ENCODE measurements at regions not wholly inside any gene's neighbourhood (a gene's known extent, or its start where the extent isn't known, plus 50 kb on each side); places are given as distances from the start of the nearest gene placed in this dataset.

DNA sequence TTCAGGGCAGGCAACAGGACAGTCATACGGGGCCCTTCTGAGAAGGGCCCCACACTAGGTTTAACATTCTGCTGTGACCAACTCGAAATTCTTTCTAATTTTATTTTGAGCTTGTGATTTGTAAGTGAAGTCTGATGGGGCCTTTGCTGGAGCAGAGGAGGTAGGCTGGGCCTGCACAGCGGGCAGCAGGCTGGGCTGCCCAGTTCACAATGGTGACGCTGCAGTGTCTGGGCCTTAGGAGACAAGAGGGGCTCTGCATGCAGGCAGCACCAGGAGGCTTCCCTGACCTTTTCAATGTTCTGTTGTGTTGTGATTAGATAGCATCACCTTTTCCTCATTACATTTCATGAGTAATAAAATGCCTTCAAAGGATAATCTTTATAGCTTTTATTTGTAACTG, 175.1 kb downstream of the CXCL12 start:
- no peak for DNase-seq (ENCODE audit: low read depth, low spot score)

DNA sequence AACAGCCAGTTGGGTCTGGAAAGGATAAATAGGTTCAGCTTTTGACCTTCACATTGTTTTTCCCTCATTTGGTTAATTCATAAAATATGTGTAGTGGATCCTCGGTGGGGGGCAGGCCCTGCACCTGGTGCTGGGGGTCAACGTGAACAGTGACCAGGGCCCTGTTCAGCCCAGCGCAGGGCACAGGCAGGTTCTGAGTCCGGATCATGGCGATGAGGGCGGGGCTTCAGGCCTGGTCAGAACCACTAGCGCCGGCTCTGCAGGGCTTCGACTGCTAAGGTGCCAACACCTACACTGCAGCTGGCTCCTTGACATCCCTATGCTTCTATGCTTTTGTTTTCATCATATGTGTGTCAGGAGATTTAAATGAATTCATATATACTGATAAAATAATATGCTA, 177.7 kb downstream of the CXCL12 start:
- no peak overlapping the region for H3K4me3 ChIP-seq (ENCODE audit: low read length)
- DNase-seq (ENCODE audit: low read depth, low spot score) = no peak

More for the DNA sequence above, 175.1 kb downstream of the CXCL12 start:
- H3K4me3 ChIP-seq (ENCODE audit: low read length) = no peak overlapping the region

GRCh38 chr10:44206127-44206818, 178.6 kb downstream of the CXCL12 start:
- DNase-seq (ENCODE audit: low read depth, low spot score) = no peak
- H3K4me3 ChIP-seq (ENCODE audit: low read length) = no peak overlapping the region

GRCh38 chr10:44205067-44205466, 179.8 kb downstream of the CXCL12 start:
- DNase-seq (ENCODE audit: low read depth, low spot score) = no peak
- no peak overlapping the region for H3K4me3 ChIP-seq (ENCODE audit: low read length)

DNA sequence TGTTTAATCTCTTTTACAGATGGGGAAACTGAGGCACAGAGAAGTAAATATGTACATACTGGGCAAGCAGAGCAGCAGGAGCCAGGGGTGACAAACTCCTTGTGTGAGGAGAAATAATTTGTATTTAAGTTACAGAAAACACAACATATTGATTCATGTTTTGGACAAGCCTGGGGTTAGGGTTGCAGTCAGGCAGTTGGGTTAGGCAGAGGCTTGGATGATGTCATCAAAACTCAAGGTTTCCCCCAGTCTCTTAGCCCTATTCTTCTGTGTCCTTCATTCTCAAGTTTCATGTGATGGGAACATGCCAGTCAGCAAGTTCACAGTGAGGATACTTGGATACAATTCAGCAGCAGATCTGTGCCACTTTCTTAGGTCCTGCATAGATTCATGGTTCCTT, 181.4 kb downstream of the CXCL12 start:
- DNase-seq (ENCODE audit: low read depth, low spot score) = no peak
- H3K4me3 ChIP-seq (ENCODE audit: low read length) = no peak overlapping the region

DNA sequence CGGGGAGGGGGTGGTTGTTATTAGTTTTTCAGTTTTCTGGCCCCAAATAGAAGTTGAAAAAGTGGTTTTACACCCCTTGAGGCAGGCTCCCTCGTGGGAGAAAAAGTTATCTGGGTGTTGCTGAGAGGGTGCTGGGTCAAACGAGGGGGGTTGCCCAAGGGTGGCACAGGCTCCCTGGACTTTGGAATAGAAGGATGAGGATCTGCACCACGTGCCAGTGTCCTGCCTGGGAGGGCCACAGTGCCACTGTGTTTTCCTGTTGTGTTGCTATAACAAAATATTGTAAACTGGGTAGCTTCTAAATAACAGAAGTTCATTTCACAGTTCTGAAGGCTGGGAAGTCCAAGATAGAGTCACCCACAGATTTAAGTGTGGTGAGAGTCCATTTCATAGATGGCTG, 181.9 kb downstream of the CXCL12 start:
- H3K4me3 ChIP-seq (ENCODE audit: low read length) = no peak overlapping the region
- no peak for DNase-seq (ENCODE audit: low read depth, low spot score)

- no peak overlapping the region for H3K4me3 ChIP-seq (ENCODE audit: low read length)
- DNase-seq (ENCODE audit: low read depth, low spot score) = no peak
These were observed 183.2 kb downstream of the CXCL12 start for GRCh38 chr10:44201656-44202055.

DNA sequence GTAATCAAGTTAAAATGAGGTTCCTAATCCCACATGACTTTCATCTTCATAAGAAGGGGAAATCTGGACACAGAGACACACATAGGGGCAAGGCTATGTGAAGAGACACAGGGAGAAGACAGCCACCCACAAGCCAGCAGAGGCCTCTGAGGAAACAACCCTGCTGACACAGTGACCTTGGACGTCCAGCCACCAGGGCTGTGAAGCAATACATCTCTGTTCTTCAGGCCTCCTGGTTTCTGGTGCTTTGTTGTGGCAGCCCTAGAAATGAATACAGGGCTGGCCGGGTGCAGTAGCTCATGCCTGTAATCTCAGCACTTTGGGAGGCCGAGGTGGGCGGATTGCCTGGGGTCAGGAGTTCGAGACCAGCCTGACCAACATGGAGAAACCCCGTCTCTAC, 183.9 kb downstream of the CXCL12 start:
- H3K4me3 ChIP-seq (ENCODE audit: low read length) = no peak overlapping the region
- no peak for DNase-seq (ENCODE audit: low read depth, low spot score)

DNA sequence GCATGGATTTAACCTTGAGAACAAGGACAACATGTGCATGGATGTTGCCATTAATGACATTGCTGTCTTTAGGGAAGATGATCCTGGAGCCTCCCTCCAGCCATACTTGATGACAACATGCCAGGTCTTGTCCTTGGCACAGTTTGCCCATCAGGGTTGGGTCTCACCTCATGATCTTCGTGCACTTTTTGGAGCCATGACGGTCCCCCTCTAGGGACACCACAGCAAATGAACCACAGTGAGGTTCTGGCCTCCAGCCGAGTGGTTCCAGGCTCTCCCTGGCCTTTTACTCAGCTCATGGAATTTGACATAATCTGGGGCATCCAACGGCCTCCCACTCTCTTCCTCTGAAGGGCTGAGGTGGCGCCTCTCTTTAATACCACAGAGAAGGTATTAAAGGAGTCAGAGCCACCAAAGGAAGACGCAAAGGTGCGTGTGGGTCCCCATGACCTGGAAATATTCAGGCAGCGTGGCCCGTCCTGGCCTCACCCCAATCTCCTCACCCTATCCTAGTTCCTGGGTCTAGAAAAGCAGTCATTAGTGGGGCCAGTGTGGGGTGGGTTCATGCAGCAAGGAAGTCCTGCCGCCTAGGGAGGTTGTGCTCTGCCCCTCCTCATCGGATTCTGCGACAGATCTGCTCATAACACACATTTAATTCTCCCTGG, 184.8 kb downstream of the CXCL12 start:
- no peak overlapping the region for H3K4me3 ChIP-seq (ENCODE audit: low read length)
- no peak for DNase-seq (ENCODE audit: low read depth, low spot score)

DNA sequence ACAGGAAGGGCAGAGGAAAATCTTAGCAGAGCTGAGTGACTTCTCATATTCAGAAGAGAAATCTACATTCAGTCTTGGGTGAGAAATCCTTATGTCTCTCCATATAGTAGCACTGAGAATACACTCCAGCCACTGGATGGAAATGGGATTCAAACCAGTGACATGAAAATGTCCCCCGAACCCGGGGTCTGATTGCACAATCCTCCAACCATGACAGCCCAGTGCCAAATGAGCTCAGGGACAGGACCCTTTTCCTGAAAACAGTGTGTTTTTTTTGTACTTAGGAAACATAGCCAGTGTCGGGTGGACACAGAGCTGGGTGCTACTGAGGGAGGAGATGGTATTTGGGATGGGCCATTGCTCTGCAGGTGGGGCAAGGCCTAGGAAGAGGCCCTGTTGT, 185.6 kb downstream of the CXCL12 start:
- H3K4me3 ChIP-seq (ENCODE audit: low read length) = no peak overlapping the region
- DNase-seq (ENCODE audit: low read depth, low spot score) = no peak

DNA sequence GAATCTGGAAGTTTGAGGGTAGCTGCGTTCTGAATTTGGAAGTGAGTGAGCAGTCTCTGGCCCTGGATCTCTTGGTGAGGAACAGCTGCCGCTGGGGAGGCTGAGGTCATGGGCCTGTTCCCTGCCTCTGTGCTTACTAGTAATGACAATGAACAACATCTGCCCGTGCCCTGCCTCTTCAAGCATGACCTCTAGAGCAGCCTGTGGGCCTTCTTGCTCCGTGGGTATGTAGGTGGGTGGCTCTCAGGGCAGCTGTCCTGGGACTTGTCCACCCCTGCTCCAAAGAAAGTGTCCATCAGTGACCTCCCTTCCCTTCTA, 186.2 kb downstream of the CXCL12 start:
- no peak for DNase-seq (ENCODE audit: low read depth, low spot score)
- no peak overlapping the region for H3K4me3 ChIP-seq (ENCODE audit: low read length)

DNA sequence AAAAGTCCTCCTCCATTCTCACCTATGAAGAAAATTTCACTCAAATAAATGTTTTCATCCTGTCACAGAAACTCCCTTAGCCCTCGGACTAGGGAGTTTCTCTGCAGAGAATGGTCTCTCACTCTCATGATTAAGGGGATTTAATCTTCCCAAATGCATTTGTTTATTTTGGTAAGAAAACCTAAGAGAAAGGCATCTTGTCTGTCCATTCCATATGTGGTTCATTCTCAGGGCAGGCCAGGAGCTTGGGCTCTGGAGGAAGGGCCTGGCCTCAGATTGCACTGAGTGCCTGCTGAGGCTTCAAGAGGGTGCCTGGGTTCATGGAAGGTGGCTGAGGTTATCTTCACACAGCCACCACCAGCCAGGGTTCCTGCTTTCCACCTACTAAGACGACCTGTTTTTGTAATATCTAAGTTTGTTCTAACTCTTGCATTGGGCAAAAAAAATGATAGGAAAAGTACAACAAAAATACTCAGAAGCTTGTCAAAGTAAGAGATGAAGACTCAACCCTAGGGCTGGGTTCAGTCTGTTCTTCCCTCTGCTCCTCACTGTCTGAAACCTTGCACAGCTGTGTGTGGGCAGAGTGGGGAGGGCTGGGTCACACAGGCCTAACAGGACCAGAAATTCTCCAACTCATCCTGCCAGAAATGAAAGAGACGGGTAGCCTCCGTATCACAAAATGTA, 186.7 kb downstream of the CXCL12 start:
- no peak overlapping the region for H3K4me3 ChIP-seq (ENCODE audit: low read length)
- no peak for DNase-seq (ENCODE audit: low read depth, low spot score)

DNA sequence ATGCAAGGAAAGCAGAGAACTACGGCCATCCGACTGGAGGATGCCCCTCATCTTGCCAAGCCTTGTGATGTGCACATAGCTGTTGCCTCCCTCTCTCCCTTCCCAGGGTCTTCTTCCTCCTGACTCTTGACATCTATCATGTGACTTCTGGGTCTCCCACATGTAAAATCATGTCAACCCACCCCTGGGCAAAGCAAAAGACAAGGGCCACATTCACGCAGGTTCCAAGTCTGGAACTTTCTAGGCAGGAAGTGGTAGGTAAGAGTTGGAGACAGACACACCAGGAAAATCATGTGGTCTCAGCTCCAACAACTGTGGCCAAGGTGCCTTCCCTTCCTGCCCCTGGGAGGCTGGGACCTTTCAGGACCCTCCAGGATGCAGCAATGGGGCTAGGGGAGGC, 187.3 kb downstream of the CXCL12 start:
- no peak overlapping the region for H3K4me3 ChIP-seq (ENCODE audit: low read length)
- no peak for DNase-seq (ENCODE audit: low read depth, low spot score)

GRCh38 chr10:44196336-44196735, 188.6 kb downstream of the CXCL12 start:
- no peak overlapping the region for H3K4me3 ChIP-seq (ENCODE audit: low read length)
- DNase-seq (ENCODE audit: low read depth, low spot score) = no peak

- DNase-seq (ENCODE audit: low read depth, low spot score) = no peak
- no peak overlapping the region for H3K4me3 ChIP-seq (ENCODE audit: low read length)
These were observed 188.9 kb downstream of the CXCL12 start for GRCh38 chr10:44196008-44196320.

GRCh38 chr10:44195112-44196007, 189.5 kb downstream of the CXCL12 start:
- H3K4me3 ChIP-seq (ENCODE audit: low read length) = no peak overlapping the region
- DNase-seq (ENCODE audit: low read depth, low spot score) = peak; percentile 7

GRCh38 chr10:44194435-44194834, 190.5 kb downstream of the CXCL12 start:
- DNase-seq (ENCODE audit: low read depth, low spot score) = no peak
- H3K4me3 ChIP-seq (ENCODE audit: low read length) = no peak overlapping the region

GRCh38 chr10:44193567-44194220, 191.2 kb downstream of the CXCL12 start:
- DNase-seq (ENCODE audit: low read depth, low spot score) = no peak

DNA sequence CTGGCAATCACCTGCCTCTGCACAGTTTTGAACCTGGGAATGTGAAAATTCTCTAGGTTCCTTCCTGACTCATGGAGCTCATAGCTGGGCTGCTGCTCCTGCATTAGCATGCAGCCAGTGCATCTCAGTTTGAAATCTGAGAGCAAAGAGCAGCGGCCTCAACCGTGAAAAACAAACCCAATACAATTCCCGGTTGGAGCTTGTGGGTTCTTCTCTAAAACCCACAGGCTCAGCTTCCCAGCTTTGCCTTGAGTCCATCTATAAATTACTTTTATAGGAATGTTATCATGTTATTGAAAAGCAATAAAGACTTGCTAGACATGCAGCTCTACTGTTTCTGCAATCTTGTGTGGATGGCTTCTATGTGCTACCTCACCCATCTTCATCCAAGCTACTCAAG, 191.7 kb downstream of the CXCL12 start:
- H3K4me3 ChIP-seq (ENCODE audit: low read length) = no peak overlapping the region
- no peak for DNase-seq (ENCODE audit: low read depth, low spot score)

More at GRCh38 chr10:44193567-44194220, 191.2 kb downstream of the CXCL12 start:
- no peak overlapping the region for H3K4me3 ChIP-seq (ENCODE audit: low read length)
